ENCODE measurements at regions not wholly inside any gene's neighbourhood (a gene's known extent, or its start where the extent isn't known, plus 50 kb on each side); places are given as distances from the start of the nearest gene placed in this dataset.
A peak's percentile ranks its signal among the peaks of the same experiment; 100 is the strongest.

DNA sequence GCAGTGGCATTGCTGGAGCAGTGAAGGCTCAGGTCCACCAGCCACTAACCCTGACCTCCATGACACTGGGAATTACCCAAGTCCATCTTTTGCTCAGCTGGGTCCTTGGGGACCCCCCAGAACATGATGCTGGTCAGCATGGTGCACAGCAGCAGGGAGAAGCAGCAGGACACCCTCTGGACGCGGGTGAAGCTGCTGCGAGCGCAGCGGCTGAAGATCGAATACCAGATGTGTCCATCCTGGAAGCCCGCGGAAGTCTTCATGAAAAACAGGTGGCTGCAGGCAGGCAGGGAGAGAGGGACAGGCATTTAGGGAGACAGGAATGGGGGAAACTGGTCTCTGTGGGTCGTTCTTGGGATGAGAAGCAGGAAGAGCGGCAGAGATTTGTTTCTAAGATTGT, 53.4 kb upstream of the GCSH start:
- H2AFZ ChIP-seq (ENCODE audit: low read length), result no peak overlapping the region
- no peaks in the 10 kb centered on the region for H4K20me1 ChIP-seq (ENCODE audit: control insufficient read depth, insufficient read depth, insufficient read length)
- WGBS (ENCODE audit: extremely low coverage, insufficient read length, low lambda C conversion rate), result no CpG with 5 or more reads among the region's 10 CpGs
- no peaks in the 10 kb centered on the region for H3K79me2 ChIP-seq (ENCODE audit: insufficient read depth, low read length)
- no peak overlapping the region for H3T11ph ChIP-seq (ENCODE audit: low read length)
- H3K4me2 ChIP-seq (ENCODE audit: insufficient read depth, insufficient read length, low read length), result no peak overlapping the region
- no peak overlapping the region for H3K9ac ChIP-seq (ENCODE audit: extremely low read depth, insufficient read length, low read length)
- no peak overlapping the region for H3K27ac ChIP-seq (ENCODE audit: insufficient read length, low read depth, low read length)
- H3K9me3 ChIP-seq (ENCODE audit: control insufficient read depth, low read depth, low read length), result no peaks in the 10 kb centered on the region
- no peak overlapping the region for H3K4ac ChIP-seq (ENCODE audit: low read depth, low read length)
- H4K8ac ChIP-seq (replicated peaks; ENCODE audit: insufficient read length, low read depth, low read length), result no peak overlapping the region
- Mint-ChIP-seq H3K9me3 (no peaks in the 10 kb centered on the region), H3K27ac (peak overlapping the region in 1 of 3 experiments; percentile 13; a peak in 2 of 7 replicates), H3K4me3 (no peak overlapping the region), H3K27me3 (ENCODE audit: low read depth) (no peaks in the 10 kb centered on the region; the same call in 1 of the 2 replicates), H3K4me1 (no peaks in the 10 kb centered on the region), H3K36me3 (ENCODE audit: insufficient read depth in 1 of 3, low read depth in 3 of 3) (no peaks in the 10 kb centered on the region)
- DNase-seq, result no peak
- no peak overlapping the region for H2BK12ac ChIP-seq (ENCODE audit: insufficient read length, low read depth, low read length)
- no peak overlapping the region for H2BK120ac ChIP-seq (ENCODE audit: low read depth, low read length, poor library complexity, severe bottlenecking)
- H3K14ac ChIP-seq (ENCODE audit: insufficient read depth, low read length), result no peak overlapping the region
- no peaks in the 10 kb centered on the region for H3K27me3 ChIP-seq (ENCODE audit: insufficient read depth, low read length)
- H3K23me2 ChIP-seq (ENCODE audit: insufficient read length, low read depth, low read length, poor library complexity, severe bottlenecking), result no peaks in the 10 kb centered on the region
- H3K79me1 ChIP-seq (ENCODE audit: insufficient read depth, low read depth, low read length, poor library complexity, severe bottlenecking), result no peaks in the 10 kb centered on the region
- TF ChIP-seq, protein P1, sequence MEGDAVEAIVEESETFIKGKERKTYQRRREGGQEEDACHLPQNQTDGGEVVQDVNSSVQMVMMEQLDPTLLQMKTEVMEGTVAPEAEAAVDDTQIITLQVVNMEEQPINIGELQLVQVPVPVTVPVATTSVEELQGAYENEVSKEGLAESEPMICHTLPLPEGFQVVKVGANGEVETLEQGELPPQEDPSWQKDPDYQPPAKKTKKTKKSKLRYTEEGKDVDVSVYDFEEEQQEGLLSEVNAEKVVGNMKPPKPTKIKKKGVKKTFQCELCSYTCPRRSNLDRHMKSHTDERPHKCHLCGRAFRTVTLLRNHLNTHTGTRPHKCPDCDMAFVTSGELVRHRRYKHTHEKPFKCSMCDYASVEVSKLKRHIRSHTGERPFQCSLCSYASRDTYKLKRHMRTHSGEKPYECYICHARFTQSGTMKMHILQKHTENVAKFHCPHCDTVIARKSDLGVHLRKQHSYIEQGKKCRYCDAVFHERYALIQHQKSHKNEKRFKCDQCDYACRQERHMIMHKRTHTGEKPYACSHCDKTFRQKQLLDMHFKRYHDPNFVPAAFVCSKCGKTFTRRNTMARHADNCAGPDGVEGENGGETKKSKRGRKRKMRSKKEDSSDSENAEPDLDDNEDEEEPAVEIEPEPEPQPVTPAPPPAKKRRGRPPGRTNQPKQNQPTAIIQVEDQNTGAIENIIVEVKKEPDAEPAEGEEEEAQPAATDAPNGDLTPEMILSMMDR (conservative IDR thresholded peaks at IDR 0.05), result no peak
- H4K5ac ChIP-seq (ENCODE audit: insufficient read length, low read depth, low read length), result no peak overlapping the region
- H3K18ac ChIP-seq (ENCODE audit: insufficient read length, low read depth, low read length), result no peak overlapping the region
- H2BK20ac ChIP-seq (ENCODE audit: low read depth, low read length, poor library complexity, severe bottlenecking), result no peak overlapping the region
- H3K56ac ChIP-seq (ENCODE audit: insufficient read length, low read depth, low read length), result no peak overlapping the region
- H4K91ac ChIP-seq (ENCODE audit: insufficient read length, low read depth, low read length), result no peak overlapping the region
- no peaks in the 10 kb centered on the region for H3K4me1 ChIP-seq (ENCODE audit: insufficient read depth, low read length)
- H2BK5ac ChIP-seq (ENCODE audit: insufficient read length, low read length), result no peak overlapping the region
- no peak overlapping the region for H3K23ac ChIP-seq (ENCODE audit: insufficient read length, low read depth, low read length)
- no peak overlapping the region for H2BK15ac ChIP-seq (ENCODE audit: low read depth, low read length)
- no peak overlapping the region for H2AK5ac ChIP-seq (ENCODE audit: insufficient read length, low read length)

Data from H9 (cell line).